Vagina (tissue), 2 donors: ENCODE measurements at regions not wholly inside any gene's neighbourhood (a gene's known extent, or its start where the extent isn't known, plus 50 kb on each side); places are given as distances from the start of the nearest gene placed in this dataset.

Experiments used
- CTCF ChIP-seq, 3 experiments: fragments of 450-650 bp in 2 of 3; fragments of 200-600 bp in 1 of 3; sonication (generic) in 1 of 3; IDR thresholded peaks; one replicate each; pipeline ENCODE4 v1.5.1; 2017 to 2019; ENCODE audit warnings: antibody characterized with exemption in 3 of 3, mild to moderate bottlenecking in 2 of 3, moderate library complexity in 2 of 3
- POLR2AphosphoS5 ChIP-seq, 2 donors: sonication (generic); formaldehyde crosslinking; IDR thresholded peaks; one replicate each; pipeline ENCODE4 v1.9.0; 2017; ENCODE audit warnings: antibody characterized with exemption in 2 of 2, mild to moderate bottlenecking in 2 of 2, low read depth in 1 of 2; ENCODE audit not compliant: insufficient read depth in 1 of 2

GRCh38 chr2:188187726-188188125 lies 103.9 kb upstream of the GULP1 start:
- TF ChIP-seq CTCF (IDR thresholded peaks at IDR 0.05) (no peak), POLR2AphosphoS5 (IDR thresholded peaks at IDR 0.05; ENCODE audit: insufficient read depth in 1 of 2, low read depth in 1 of 2) (no peak)
